Endothelial cell of umbilical vein (primary cell): ENCODE measurements at regions not wholly inside any gene's neighbourhood (a gene's known extent, or its start where the extent isn't known, plus 50 kb on each side); places are given as distances from the start of the nearest gene placed in this dataset.

Experiments used
- BruUV-seq: library from RNA; stranded (reverse); fragments of 400-500 nt; replicated peaks from 2 replicates; lab custom pipeline; 2021; lab: Mats Ljungman, UMichigan
- CTCF ChIA-PET: fragments of 300-600, 350-600 bp; sonication (Branson Sonifier 250); formaldehyde crosslinking; loops from one replicate; lab custom pipeline; 2021; ENCODE audit warnings: antibody characterized with exemption, inconsistent platforms; lab: Charles Lee
- POLR2A ChIA-PET: fragments of 300-600, 350-600 bp; sonication (Branson Sonifier 250); formaldehyde crosslinking; loops from one replicate; lab custom pipeline; 2021; ENCODE audit warnings: antibody characterized with exemption, inconsistent platforms; lab: Charles Lee
- DNase-seq: peaks from one replicate; pipeline ENCODE4 v3.0.0-alpha.2; 2011; ENCODE audit warnings: low read depth, low spot score
- FAIRE-seq: peaks from 2 replicates; lab custom pipeline; 2011; peaks lifted over from hg19 to GRCh38; lab: Jason Lieb, UNC
- H2AFZ ChIP-seq: 2 replicates; pipeline ENCODE4 v1.6.0; 2012; ENCODE audit warnings: low read depth, low read length, control low read depth, inconsistent platforms
- H3K27ac ChIP-seq: 2 replicates; pipeline ENCODE4 v1.5.1; 2011; ENCODE audit warnings: low read depth, mild to moderate bottlenecking, control low read depth, low read length, moderate library complexity; ENCODE audit not compliant: insufficient read depth
- H3K27me3 ChIP-seq, 2 experiments: 2 replicates each; pipeline versions ENCODE4 v1.6.0 to v1.6.1; 2011; ENCODE audit warnings: low read length in 2 of 2, mixed read lengths in 1 of 2; ENCODE audit not compliant: control insufficient read depth in 2 of 2, insufficient read depth in 2 of 2
- H3K36me3 ChIP-seq, 2 experiments: 2 replicates in 1 of 2; 3 replicates in 1 of 2; pipeline ENCODE4 v1.5.1; 2011; ENCODE audit warnings: low read length in 2 of 2, mild to moderate bottlenecking in 1 of 2, moderate library complexity in 1 of 2; ENCODE audit not compliant: control insufficient read depth in 2 of 2, insufficient read depth in 2 of 2; ENCODE audit errors: extremely low read depth in 1 of 2
- H3K4me1 ChIP-seq: 3 replicates; pipeline ENCODE4 v1.5.1; 2011; ENCODE audit warnings: mild to moderate bottlenecking, low read length; ENCODE audit not compliant: control insufficient read depth, insufficient read depth; ENCODE audit errors: extremely low read depth
- H3K4me2 ChIP-seq: 2 replicates; pipeline ENCODE4 v1.6.1; 2011; ENCODE audit warnings: low read length, control low read depth, mixed read lengths; ENCODE audit not compliant: insufficient read depth
- H3K4me3 ChIP-seq, 3 experiments: fragments of 200-600 bp in 1 of 3; sonication (generic), shearing (Covaris generic) in 1 of 3; replicated peaks in 1 of 3; 2 replicates each; pipeline ENCODE4 v1.5.1; 2011 to 2016; ENCODE audit warnings: control low read depth in 3 of 3, low read length in 3 of 3, mild to moderate bottlenecking in 2 of 3, inconsistent platforms in 1 of 3, low read depth in 1 of 3, moderate library complexity in 1 of 3; ENCODE audit not compliant: insufficient read depth in 1 of 3
- H3K79me2 ChIP-seq: 2 replicates; pipeline ENCODE4 v1.6.0; 2012; ENCODE audit warnings: low read length, inconsistent platforms; ENCODE audit not compliant: control insufficient read depth, insufficient read depth
- H3K9ac ChIP-seq: replicated peaks from 2 replicates; pipeline ENCODE3; 2011; ENCODE audit warnings: low read length, control low read depth; ENCODE audit not compliant: insufficient read depth; ENCODE audit errors: extremely low read depth
- H3K9me1 ChIP-seq: replicated peaks from 3 replicates; pipeline ENCODE4 v1.6.0; 2011; ENCODE audit warnings: mild to moderate bottlenecking, low read length; ENCODE audit not compliant: control insufficient read depth, insufficient read depth; ENCODE audit errors: extremely low read depth
- H3K9me3 ChIP-seq: replicated peaks from 2 replicates; pipeline ENCODE4 v1.5.1; 2012; ENCODE audit warnings: low read length, inconsistent platforms; ENCODE audit not compliant: control insufficient read depth, insufficient read depth
- H4K20me1 ChIP-seq: replicated peaks from 2 replicates; pipeline ENCODE3; 2011; ENCODE audit warnings: mild to moderate bottlenecking, low read length; ENCODE audit not compliant: control insufficient read depth, insufficient read depth; ENCODE audit errors: extremely low read depth
- CTCF ChIP-seq, 2 donors: IDR thresholded peaks; 1 replicate in 1 of 2; 2 replicates in 1 of 2; pipeline ENCODE4 v1.5.1; 2011; ENCODE audit warnings: low read length in 2 of 2, mild to moderate bottlenecking in 2 of 2, moderate library complexity in 2 of 2, control low read depth in 1 of 2, inconsistent platforms in 1 of 2, low read depth in 1 of 2; ENCODE audit not compliant: insufficient read depth in 1 of 2; ENCODE audit errors: extremely low read depth in 1 of 2
- EZH2 ChIP-seq: IDR thresholded peaks from 2 replicates; pipeline ENCODE4 v1.6.1; 2012; ENCODE audit warnings: borderline replicate concordance, low read depth, mild to moderate bottlenecking, moderate library complexity, low read length, inconsistent platforms; ENCODE audit not compliant: severe bottlenecking
- FOS ChIP-seq: IDR thresholded peaks from 2 replicates; pipeline ENCODE4 v1.6.1; 2011; ENCODE audit warnings: mild to moderate bottlenecking, low read length, moderate library complexity, borderline replicate concordance; ENCODE audit not compliant: insufficient read depth
- GATA2 ChIP-seq: IDR thresholded peaks from 2 replicates; pipeline ENCODE4 v1.7.0; 2011; ENCODE audit warnings: low read depth, mild to moderate bottlenecking, moderate library complexity, mixed read lengths, low read length; ENCODE audit not compliant: insufficient read length, insufficient read depth
- JUN ChIP-seq: IDR thresholded peaks from 2 replicates; pipeline ENCODE4 v1.6.1; 2011; ENCODE audit warnings: borderline replicate concordance, low read depth; ENCODE audit not compliant: insufficient read length, insufficient read depth
- MYC ChIP-seq: IDR thresholded peaks from one replicate; pipeline ENCODE4 v1.6.1; 2011; ENCODE audit warnings: mild to moderate bottlenecking, low read depth, low read length
- POLR2A ChIP-seq: IDR thresholded peaks from 2 replicates; pipeline ENCODE4 v1.6.1; 2012; ENCODE audit warnings: low read depth, mild to moderate bottlenecking, control low read depth, low read length
- POLR2AphosphoS5 ChIP-seq: IDR thresholded peaks from 2 replicates; pipeline ENCODE4 v1.6.1; 2012; ENCODE audit warnings: low read depth, mild to moderate bottlenecking, control low read depth, low read length, moderate library complexity; ENCODE audit not compliant: insufficient read depth
- dilution Hi-C: fragments of 300-500 bp; cut with MboI; formaldehyde crosslinking; loops from one replicate; pipeline ENCODE4 v1.15.0; 2019; ENCODE audit warnings: low sequenced_read_pairs; ENCODE audit not compliant: extremely low pct_ligation_motif_present
- intact Hi-C: fragments of 100-400 bp; cut with micrococcal nuclease; formaldehyde crosslinking; loops from one replicate; pipeline ENCODE4 v1.10.0; 2022
- TF ChIP-seq, protein P1 (sequence below): IDR thresholded peaks from 2 replicates; pipeline ENCODE4 v1.6.1; 2011; ENCODE audit not compliant: insufficient read depth, insufficient read length

DNA sequence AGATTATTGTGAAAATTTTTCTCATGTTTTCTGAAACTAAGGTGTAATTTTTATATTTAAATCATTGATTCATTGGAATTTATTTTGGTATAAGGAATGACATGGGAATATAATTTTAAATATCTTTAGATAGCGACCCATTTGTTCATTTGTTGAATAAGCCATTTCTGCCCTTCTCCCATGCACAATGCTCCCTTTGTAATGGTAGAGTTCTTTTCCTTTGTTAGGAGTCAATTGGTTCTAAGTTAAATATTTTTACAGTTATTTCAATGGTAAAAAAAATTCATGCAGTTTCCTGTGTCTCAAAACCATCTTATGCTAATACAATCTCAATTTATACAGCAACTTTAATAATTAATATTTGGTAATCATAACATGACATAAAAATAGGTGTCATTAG is 218.8 kb upstream of the C11orf87 start:
- Histone ChIP-seq H3K4me1 (no peaks in the 10 kb centered on the region), H4K20me1 (no peaks in the 10 kb centered on the region), H3K9me1 (no peaks in the 10 kb centered on the region), H2AFZ (no peak overlapping the region), H3K27ac (no peak overlapping the region), H3K9me3 (no peaks in the 10 kb centered on the region), H3K79me2 (no peaks in the 10 kb centered on the region), H3K9ac (no peak overlapping the region), H3K36me3 (no peaks in the 10 kb centered on the region), H3K4me3 (no peak overlapping the region), H3K27me3 (no peaks in the 10 kb centered on the region), H3K4me2 (no peak overlapping the region)
- dilution Hi-C loops (no loop called here), intact Hi-C loops (no loop called here)
- CTCF ChIA-PET = no interaction called here
- FAIRE-seq = no peak
- no peak for TF ChIP-seq GATA2
- TF ChIP-seq CTCF (IDR thresholded peaks at IDR 0.05; ENCODE audit: extremely low read depth in 1 of 2, insufficient read depth in 1 of 2, low read depth in 1 of 2, low read length in 2 of 2) = no peak
- no peak for TF ChIP-seq EZH2
- TF ChIP-seq, protein P1, sequence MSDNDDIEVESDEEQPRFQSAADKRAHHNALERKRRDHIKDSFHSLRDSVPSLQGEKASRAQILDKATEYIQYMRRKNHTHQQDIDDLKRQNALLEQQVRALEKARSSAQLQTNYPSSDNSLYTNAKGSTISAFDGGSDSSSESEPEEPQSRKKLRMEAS = no peak
- no peak for TF ChIP-seq JUN
- BruUV-seq = no TSS peak
- no peak for DNase-seq
- POLR2A ChIA-PET = no interaction called here

DNA sequence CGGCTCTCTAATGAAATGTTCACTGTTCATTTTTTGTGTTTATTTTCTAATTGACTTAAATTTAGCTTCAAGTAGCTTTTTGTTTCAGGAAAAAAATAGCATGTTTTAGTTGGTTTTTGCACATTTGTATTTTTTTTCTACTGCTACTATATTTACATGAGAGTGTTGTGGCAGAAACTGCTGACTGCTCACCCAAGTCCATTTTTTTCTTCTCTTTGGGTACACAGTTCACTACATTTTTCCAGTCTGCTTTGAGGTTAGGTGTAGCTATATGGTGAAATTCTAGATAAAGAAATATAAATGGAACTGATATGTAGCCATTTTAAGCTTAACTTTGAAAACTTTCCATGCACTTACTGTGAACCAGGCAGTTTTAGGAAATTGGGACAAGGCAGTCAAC is 216.7 kb upstream of the C11orf87 start:
- Histone ChIP-seq H3K27me3 (no peaks in the 10 kb centered on the region), H4K20me1 (no peaks in the 10 kb centered on the region), H3K9ac (no peak overlapping the region), H3K9me3 (no peaks in the 10 kb centered on the region), H3K79me2 (no peaks in the 10 kb centered on the region), H3K4me3 (no peak overlapping the region), H3K27ac (no peak overlapping the region), H3K4me2 (no peak overlapping the region), H2AFZ (no peak overlapping the region), H3K36me3 (no peaks in the 10 kb centered on the region), H3K9me1 (no peaks in the 10 kb centered on the region), H3K4me1 (no peaks in the 10 kb centered on the region)
- TF ChIP-seq, protein P1 = no peak
- no peak for TF ChIP-seq POLR2AphosphoS5
- TF ChIP-seq MYC = no peak
- TF ChIP-seq JUN = no peak
- TF ChIP-seq FOS = no peak
- TF ChIP-seq POLR2A = no peak
- DNase-seq (no peak), FAIRE-seq (no peak)
- no TSS peak for BruUV-seq
- CTCF ChIA-PET = no interaction called here
- intact Hi-C loops = no loop called here
- POLR2A ChIA-PET = no interaction called here
- dilution Hi-C loops = no loop called here
